Right cardiac atrium (tissue), 5 donors: ENCODE measurements at regions not wholly inside any gene's neighbourhood (a gene's known extent, or its start where the extent isn't known, plus 50 kb on each side); places are given as distances from the start of the nearest gene placed in this dataset.
"Not testable (repeated sequence)": the region's sequence is repeated elsewhere in the genome, so short reads cannot be mapped to it uniquely, and the experiment has no call there.

Source experiments
- ATAC-seq, 2 donors: fragments of 200-7000 bp; cut with Tn5 transposase; one replicate each; pipeline versions ENCODE4 v1.8.0 to v1.9.1; 2020; ENCODE audit warnings: moderate library complexity in 2 of 2, mild to moderate bottlenecking in 1 of 2
- DNase-seq, 3 donors: peaks; one replicate each; pipeline ENCODE4 v3.0.0-alpha.2; 2020
- H3K27ac ChIP-seq: one replicate; pipeline ENCODE4 v1.5.1; 2013; ENCODE audit warnings: mild to moderate bottlenecking, low read length, control low read depth, moderate library complexity
- H3K27me3 ChIP-seq: one replicate; pipeline ENCODE4 v1.6.1; 2013; ENCODE audit not compliant: control insufficient read depth, insufficient read depth
- H3K4me1 ChIP-seq: one replicate; pipeline ENCODE4 v1.6.1; 2013; ENCODE audit warnings: low read length; ENCODE audit not compliant: control insufficient read depth, insufficient read depth
- H3K4me3 ChIP-seq: one replicate; pipeline ENCODE4 v1.5.1; 2013; ENCODE audit warnings: low read length, control low read depth
- H3K9me3 ChIP-seq: one replicate; pipeline ENCODE4 v1.6.1; 2013; ENCODE audit warnings: low read length; ENCODE audit not compliant: control insufficient read depth
- WGBS: extraction: QIAGEN DNeasy Blood & Tissue Kit; methylation state at CpG from one replicate; pipeline ENCODE4 v1.1.7; 2013; 5-methylcytosine and 5-hydroxymethylcytosine counted together
- intact Hi-C, 4 donors: fragments of 100-400 bp; cut with DNase I; formaldehyde crosslinking; loops; one replicate each; pipeline versions ENCODE4 v1.11.0 to v1.14.0; 2022 to 2023
- donor health status: healthy with polysubstance abuse.
- donor health status: DM: no; HTN: yes; CAD: no.
- donor health status: DM: no; HTN: no; CAD: no.
- donor health status: DM: no; HTN: yes; CAD: no; lungs with severe emphysema.
- donor health status: DM: yes; HTN: yes; CAD: no.

GRCh38 chr20:48131581-48131980 is 346.3 kb upstream of the SULF2 start:
- DNase-seq (no peak), ATAC-seq (no peak)
- H3K9me3 ChIP-seq = no peaks in the 10 kb centered on the region
- intact Hi-C loops = no loop called here
- WGBS = 45% methylated on average over 3 of the region's 3 CpGs
- no peak overlapping the region for H3K4me3 ChIP-seq
- no peaks in the 10 kb centered on the region for H3K4me1 ChIP-seq
- no peak overlapping the region for H3K27ac ChIP-seq
- H3K27me3 ChIP-seq = no peaks in the 10 kb centered on the region

GRCh38 chr20:48129345-48129942 is 344.2 kb upstream of the SULF2 start:
- 59% methylated on average over 5 of the region's 5 CpGs for WGBS
- H3K27me3 ChIP-seq = no peaks in the 10 kb centered on the region

GRCh38 chr20:48128436-48128835 is 343.2 kb upstream of the SULF2 start:
- 80% methylated on average over 3 of the region's 3 CpGs for WGBS
- Histone ChIP-seq H3K4me3 (no peak overlapping the region), H3K27ac (no peak overlapping the region), H3K4me1 (no peaks in the 10 kb centered on the region), H3K27me3 (no peaks in the 10 kb centered on the region), H3K9me3 (no peaks in the 10 kb centered on the region)
- intact Hi-C loops = no loop called here
- ATAC-seq = no peak
- DNase-seq = no peak

More at GRCh38 chr20:48129345-48129942, 344.2 kb upstream of the SULF2 start:
- ATAC-seq (no peak), DNase-seq (no peak)
- no peaks in the 10 kb centered on the region for H3K4me1 ChIP-seq
- no peak overlapping the region for H3K27ac ChIP-seq
- intact Hi-C loops = no loop called here
- H3K9me3 ChIP-seq = no peaks in the 10 kb centered on the region
- H3K4me3 ChIP-seq = no peak overlapping the region

GRCh38 chr20:48127964-48128363 is 342.7 kb upstream of the SULF2 start:
- ATAC-seq, H3K27ac ChIP-seq: not testable (repeated sequence)

GRCh38 chr20:48127133-48127532 is 341.9 kb upstream of the SULF2 start:
- H3K27me3 ChIP-seq, intact Hi-C loops, ATAC-seq, H3K4me3 ChIP-seq, DNase-seq, H3K9me3 ChIP-seq, H3K27ac ChIP-seq, H3K4me1 ChIP-seq: not testable (repeated sequence)
- WGBS = 85% methylated on average over 13 of the region's 13 CpGs

More at GRCh38 chr20:48127964-48128363, 342.7 kb upstream of the SULF2 start:
- H3K4me1 ChIP-seq, H3K9me3 ChIP-seq, H3K4me3 ChIP-seq, H3K27me3 ChIP-seq, intact Hi-C loops: not testable (repeated sequence)
- 59% methylated on average over 10 of the region's 10 CpGs for WGBS
- peak in 1 of 3 donors; percentile 20 for DNase-seq

GRCh38 chr20:48126227-48126740 is 341.0 kb upstream of the SULF2 start:
- Histone ChIP-seq H3K4me1 (no peaks in the 10 kb centered on the region), H3K9me3 (no peaks in the 10 kb centered on the region), H3K4me3 (no peak overlapping the region), H3K27me3 (no peaks in the 10 kb centered on the region), H3K27ac (no peak overlapping the region)
- intact Hi-C loops = no loop called here
- WGBS = 54% methylated on average over 8 of the region's 8 CpGs
- ATAC-seq = no peak
- no peak for DNase-seq

- ATAC-seq = peak in 1 of 2 donors; percentile 55
- no peak overlapping the region for H3K4me3 ChIP-seq
- no peak for DNase-seq
- H3K27me3 ChIP-seq = no peaks in the 10 kb centered on the region
- no peaks in the 10 kb centered on the region for H3K9me3 ChIP-seq
- intact Hi-C loops = no loop called here
- 71% methylated on average over 9 of the region's 9 CpGs for WGBS
- no peaks in the 10 kb centered on the region for H3K4me1 ChIP-seq
- H3K27ac ChIP-seq = no peak overlapping the region
These were observed 339.7 kb upstream of the SULF2 start for GRCh38 chr20:48124960-48125359.

- H3K4me1 ChIP-seq = no peaks in the 10 kb centered on the region
- WGBS = 80% methylated on average over 14 of the region's 14 CpGs
- intact Hi-C loops = no loop called here
- H3K9me3 ChIP-seq = no peaks in the 10 kb centered on the region
- H3K27ac ChIP-seq = no peak overlapping the region
- H3K27me3 ChIP-seq = no peaks in the 10 kb centered on the region
- DNase-seq (no peak), ATAC-seq (no peak)
- no peak overlapping the region for H3K4me3 ChIP-seq
These were observed 339.0 kb upstream of the SULF2 start for GRCh38 chr20:48124181-48124782.

GRCh38 chr20:48120120-48120519 is 334.8 kb upstream of the SULF2 start:
- no peak overlapping the region for H3K4me3 ChIP-seq
- H3K4me1 ChIP-seq = no peaks in the 10 kb centered on the region
- intact Hi-C loops = no loop called here
- no peak overlapping the region for H3K27ac ChIP-seq
- no peaks in the 10 kb centered on the region for H3K27me3 ChIP-seq
- H3K9me3 ChIP-seq = no peaks in the 10 kb centered on the region
- ATAC-seq (no peak), DNase-seq (no peak)
- WGBS = 71% methylated on average over 8 of the region's 8 CpGs

- H3K27me3 ChIP-seq, H3K9me3 ChIP-seq, ATAC-seq, intact Hi-C loops, DNase-seq, H3K27ac ChIP-seq, H3K4me1 ChIP-seq, H3K4me3 ChIP-seq: not testable (repeated sequence)
- 91% methylated on average over 5 of the region's 5 CpGs for WGBS
These were observed 334.1 kb upstream of the SULF2 start for GRCh38 chr20:48119389-48119788.

- DNase-seq = no peak
- 94% methylated on average over 4 of the region's 4 CpGs for WGBS
- Histone ChIP-seq H3K9me3 (no peaks in the 10 kb centered on the region), H3K27ac (no peak overlapping the region), H3K27me3 (no peaks in the 10 kb centered on the region), H3K4me1 (no peaks in the 10 kb centered on the region), H3K4me3 (no peak overlapping the region)
- intact Hi-C loops = no loop called here
- no peak for ATAC-seq
These were observed 330.2 kb upstream of the SULF2 start for GRCh38 chr20:48115502-48115901.
